H1 (cell line): ENCODE measurements at regions not wholly inside any gene's neighbourhood (a gene's known extent, or its start where the extent isn't known, plus 50 kb on each side); places are given as distances from the start of the nearest gene placed in this dataset.

Experiments used
- BACH1 ChIP-seq: IDR thresholded peaks from 2 replicates; pipeline ENCODE4 v1.6.1; 2012; ENCODE audit warnings: low read length, improper control_type of control experiment
- GABPA ChIP-seq: IDR thresholded peaks from 2 replicates; pipeline ENCODE4 v1.6.1; 2011; ENCODE audit warnings: mild to moderate bottlenecking, low read length, moderate library complexity, borderline replicate concordance; ENCODE audit not compliant: insufficient read depth

DNA sequence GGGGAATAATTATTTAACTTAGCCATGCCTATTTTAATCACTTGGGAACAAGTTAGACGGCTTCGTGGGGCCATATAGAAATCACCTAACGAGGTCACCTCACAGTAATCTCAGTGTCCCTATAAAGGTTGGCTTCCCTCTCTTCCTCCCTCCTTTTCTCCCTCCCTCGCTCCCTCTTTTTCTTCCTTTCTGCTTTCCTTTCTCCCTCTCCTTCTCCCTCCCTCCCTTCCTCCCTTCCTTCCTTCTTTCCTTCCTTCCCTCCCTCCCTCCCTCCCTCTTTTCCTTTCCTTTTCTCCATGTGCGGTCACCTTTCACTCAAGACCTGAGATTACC is 206.1 kb upstream of the DPH6 start (continued):
- no peak for TF ChIP-seq BACH1
- TF ChIP-seq GABPA = no peak
